ENCODE measurements at regions not wholly inside any gene's neighbourhood (a gene's known extent, or its start where the extent isn't known, plus 50 kb on each side); places are given as distances from the start of the nearest gene placed in this dataset.
A peak's percentile ranks its signal among the peaks of the same experiment; 100 is the strongest.

DNA sequence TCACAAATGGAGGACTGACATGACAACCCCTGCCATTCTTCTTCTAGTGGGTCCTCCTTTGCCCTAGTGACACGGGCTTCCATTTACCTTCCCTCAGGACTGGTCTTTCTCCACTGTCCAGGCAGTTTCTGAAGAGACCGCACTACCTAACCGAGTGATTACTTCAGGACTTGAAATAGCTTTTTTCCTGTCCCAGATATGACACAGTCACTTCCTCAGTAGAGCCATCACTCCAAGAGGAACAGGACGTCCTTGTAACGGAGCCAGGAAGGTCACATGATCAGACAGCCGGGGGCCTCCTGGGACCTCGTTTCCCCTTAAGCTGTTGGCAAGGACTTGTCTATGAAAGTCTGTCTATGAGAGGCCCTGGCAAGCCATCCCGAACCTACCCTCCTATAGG lies 62.3 kb downstream of the FOS start:
- intact Hi-C loops (cut with micrococcal nuclease): loop anchor here (5.0 kb wide), 1 partner anchor 66 kb away; no protein-coding TSS in a partner anchor
- Mint-ChIP-seq H3K27ac (no peak overlapping the region), H3K4me3 (no peak overlapping the region), H3K4me1 (peaks cover 25% of the 10 kb centered on the region), H3K9me3 (no peaks in the 10 kb centered on the region), H3K27me3 (no peaks in the 10 kb centered on the region), H3K36me3 (ENCODE audit: low read depth) (no peaks in the 10 kb centered on the region)
- ATAC-seq (ENCODE audit: low read depth): no peak
- CTCF ChIA-PET: no interaction called here
- DNase-seq: no peak
- TF ChIP-seq, protein P1, sequence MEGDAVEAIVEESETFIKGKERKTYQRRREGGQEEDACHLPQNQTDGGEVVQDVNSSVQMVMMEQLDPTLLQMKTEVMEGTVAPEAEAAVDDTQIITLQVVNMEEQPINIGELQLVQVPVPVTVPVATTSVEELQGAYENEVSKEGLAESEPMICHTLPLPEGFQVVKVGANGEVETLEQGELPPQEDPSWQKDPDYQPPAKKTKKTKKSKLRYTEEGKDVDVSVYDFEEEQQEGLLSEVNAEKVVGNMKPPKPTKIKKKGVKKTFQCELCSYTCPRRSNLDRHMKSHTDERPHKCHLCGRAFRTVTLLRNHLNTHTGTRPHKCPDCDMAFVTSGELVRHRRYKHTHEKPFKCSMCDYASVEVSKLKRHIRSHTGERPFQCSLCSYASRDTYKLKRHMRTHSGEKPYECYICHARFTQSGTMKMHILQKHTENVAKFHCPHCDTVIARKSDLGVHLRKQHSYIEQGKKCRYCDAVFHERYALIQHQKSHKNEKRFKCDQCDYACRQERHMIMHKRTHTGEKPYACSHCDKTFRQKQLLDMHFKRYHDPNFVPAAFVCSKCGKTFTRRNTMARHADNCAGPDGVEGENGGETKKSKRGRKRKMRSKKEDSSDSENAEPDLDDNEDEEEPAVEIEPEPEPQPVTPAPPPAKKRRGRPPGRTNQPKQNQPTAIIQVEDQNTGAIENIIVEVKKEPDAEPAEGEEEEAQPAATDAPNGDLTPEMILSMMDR (IDR thresholded peaks at IDR 0.05): no peak
- POLR2A ChIA-PET: no interaction called here

DNA sequence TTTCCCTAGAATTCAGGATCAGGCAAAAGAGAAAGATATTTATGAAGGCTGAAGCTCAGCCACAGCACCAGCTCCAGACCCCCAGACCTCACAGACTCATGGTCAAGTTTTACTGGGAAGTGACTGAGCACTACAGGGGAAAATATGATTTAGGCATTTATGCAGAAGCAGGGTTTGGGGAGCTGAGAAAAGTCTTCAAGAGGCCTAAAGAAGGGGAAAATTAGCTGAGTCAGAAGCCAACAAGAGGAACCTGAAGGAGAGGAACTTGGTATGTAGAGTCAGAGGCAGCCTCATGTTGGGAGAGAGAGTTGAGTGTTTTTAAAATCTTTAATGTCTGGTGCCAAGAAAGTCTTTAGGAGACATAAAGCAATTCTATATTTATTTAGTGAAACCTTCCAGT lies 63.0 kb downstream of the FOS start:
- Mint-ChIP-seq H3K4me1 (peaks cover 25% of the 10 kb centered on the region), H3K36me3 (ENCODE audit: low read depth) (no peaks in the 10 kb centered on the region), H3K27me3 (no peaks in the 10 kb centered on the region), H3K27ac (peak overlapping the region; percentile 13), H3K9me3 (no peaks in the 10 kb centered on the region), H3K4me3 (no peak overlapping the region)
- intact Hi-C loops (cut with micrococcal nuclease): loop anchor here (5.0 kb wide), 1 partner anchor 66 kb away; no protein-coding TSS in a partner anchor
- ChIA-PET CTCF (no interaction called here), POLR2A (no interaction called here)
- no peak for ATAC-seq (ENCODE audit: low read depth)
- no peak for DNase-seq
- TF ChIP-seq, protein P1 (IDR thresholded peaks at IDR 0.05): no peak

DNA sequence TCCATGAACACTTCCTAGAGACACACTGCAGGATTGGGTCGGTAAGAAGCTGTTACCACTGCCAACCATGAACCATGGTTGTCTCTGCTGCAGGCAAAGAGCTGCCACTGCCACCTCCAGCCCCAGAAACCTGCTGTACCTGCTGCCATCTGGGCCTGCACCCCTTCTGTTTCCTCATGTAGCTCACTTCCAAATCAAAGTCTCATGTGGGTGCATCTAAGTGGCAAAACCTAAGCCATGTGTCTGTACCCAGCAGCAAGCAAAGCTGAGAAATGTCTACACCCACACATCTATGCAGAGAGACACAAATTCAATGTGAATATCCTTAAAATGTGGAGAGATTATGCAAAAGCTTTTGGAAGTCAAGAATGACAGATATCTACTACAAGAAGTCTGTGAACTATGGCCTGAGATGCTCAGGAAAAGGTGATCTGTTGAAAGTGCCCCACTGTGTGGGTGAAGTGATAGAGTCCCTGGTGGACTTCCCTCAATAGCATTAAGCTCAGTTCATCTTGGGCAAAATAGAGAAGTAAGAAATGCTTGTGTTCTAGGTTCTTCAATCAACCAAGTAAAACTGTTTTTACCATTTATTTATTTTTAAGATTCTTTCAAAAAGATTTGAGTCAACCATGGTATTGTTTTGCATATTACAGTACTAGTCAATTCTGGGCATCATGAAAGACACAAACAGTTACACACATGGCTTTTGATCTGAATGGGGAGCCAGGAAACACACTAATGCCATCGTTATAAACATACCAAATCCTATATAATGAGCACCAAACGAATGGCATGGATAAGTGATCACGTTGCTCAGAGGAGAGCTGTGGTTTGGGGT lies 64.4 kb downstream of the FOS start:
- no peaks in the 10 kb centered on the region for H3K27me3 Mint-ChIP-seq
- H3K36me3 Mint-ChIP-seq (ENCODE audit: low read depth): no peaks in the 10 kb centered on the region
- intact Hi-C loops (cut with micrococcal nuclease): loop anchor here (5.0 kb wide), 1 partner anchor 64 kb away; no protein-coding TSS in a partner anchor
- peaks cover 25% of the 10 kb centered on the region for H3K4me1 Mint-ChIP-seq
- POLR2A ChIA-PET: interaction anchor here (0.6 to 0.7 kb wide), 2 partner anchors 9 to 54 kb away, joined by 3 to 4 read pairs; no protein-coding TSS in a partner anchor
- no peaks in the 10 kb centered on the region for H3K9me3 Mint-ChIP-seq
- peak overlapping the region; percentile 64 for H3K27ac Mint-ChIP-seq
- DNase-seq (no peak), ATAC-seq (ENCODE audit: low read depth) (peak; percentile 71)
- no peak overlapping the region for H3K4me3 Mint-ChIP-seq
- CTCF ChIA-PET: interaction anchor here (0.9 kb wide), 1 partner anchor 137 kb away, joined by 3 read pairs; no protein-coding TSS in a partner anchor
- TF ChIP-seq, protein P1 (IDR thresholded peaks at IDR 0.05): no peak

DNA sequence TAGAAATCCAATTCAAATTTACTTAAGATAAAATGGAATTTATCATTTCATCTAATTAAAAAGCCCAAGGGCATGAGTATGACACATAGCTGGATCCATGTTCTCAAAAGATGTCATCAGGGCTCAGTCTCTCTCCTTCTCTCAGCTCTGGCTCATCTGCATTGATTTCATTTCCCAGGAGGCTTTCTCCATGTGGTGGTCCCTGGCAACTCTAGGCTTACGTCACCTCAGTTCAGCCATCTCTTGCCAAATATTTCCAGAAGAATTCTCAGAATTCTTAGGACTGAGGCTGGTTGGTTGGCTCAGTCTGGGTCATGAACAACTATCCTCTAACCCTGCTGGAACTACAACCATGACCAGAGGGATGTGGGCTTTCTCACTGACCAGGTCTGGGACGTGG lies 65.3 kb downstream of the FOS start:
- DNase-seq: no peak
- intact Hi-C loops (cut with micrococcal nuclease): loop anchor here (5.0 kb wide), 1 partner anchor 63 kb away; no protein-coding TSS in a partner anchor
- ATAC-seq (ENCODE audit: low read depth): no peak
- TF ChIP-seq, protein P1 (IDR thresholded peaks at IDR 0.05): no peak
- H3K27ac Mint-ChIP-seq: no peak overlapping the region
- ChIA-PET POLR2A (no interaction called here), CTCF (no interaction called here)
- no peaks in the 10 kb centered on the region for H3K27me3 Mint-ChIP-seq
- H3K4me1 Mint-ChIP-seq: peaks cover 25% of the 10 kb centered on the region
- H3K9me3 Mint-ChIP-seq: no peaks in the 10 kb centered on the region
- H3K4me3 Mint-ChIP-seq: no peak overlapping the region
- H3K36me3 Mint-ChIP-seq (ENCODE audit: low read depth): no peaks in the 10 kb centered on the region

DNA sequence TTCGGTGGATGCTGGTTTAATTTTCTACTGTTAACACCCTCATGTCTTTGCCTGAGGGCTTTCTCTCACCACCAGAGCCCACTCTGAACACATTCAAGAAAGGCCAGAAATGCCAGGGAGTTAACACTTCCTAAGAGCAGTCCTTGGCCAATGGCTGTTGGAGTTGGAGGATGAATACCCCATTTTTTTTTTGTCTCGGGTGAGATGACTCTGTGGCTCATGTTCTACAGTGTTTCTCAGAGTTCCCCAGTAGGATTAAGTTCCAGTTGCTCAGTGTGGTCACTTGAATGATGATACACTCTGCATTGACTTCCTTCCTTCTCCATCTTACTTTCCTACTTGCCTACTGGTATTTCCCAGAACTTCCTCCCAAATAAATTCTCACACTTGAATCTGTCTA lies 65.8 kb downstream of the FOS start:
- H3K27ac Mint-ChIP-seq: no peak overlapping the region
- no peaks in the 10 kb centered on the region for H3K36me3 Mint-ChIP-seq (ENCODE audit: low read depth)
- ChIA-PET POLR2A (no interaction called here), CTCF (no interaction called here)
- no peak for ATAC-seq (ENCODE audit: low read depth)
- DNase-seq: no peak
- no peak overlapping the region for H3K4me3 Mint-ChIP-seq
- H3K9me3 Mint-ChIP-seq: peaks cover 1% of the 10 kb centered on the region
- H3K27me3 Mint-ChIP-seq: no peaks in the 10 kb centered on the region
- H3K4me1 Mint-ChIP-seq: peaks cover 25% of the 10 kb centered on the region
- intact Hi-C loops (cut with micrococcal nuclease): loop anchor here (5.0 kb wide), 1 partner anchor 63 kb away; no protein-coding TSS in a partner anchor
- TF ChIP-seq, protein P1 (IDR thresholded peaks at IDR 0.05): no peak

Measured in activated B cell treated with CpG ODN at 0.5 μM for 24 hours (primary cell).